ENCODE measurements at regions not wholly inside any gene's neighbourhood (a gene's known extent, or its start where the extent isn't known, plus 50 kb on each side); places are given as distances from the start of the nearest gene placed in this dataset.
"Not testable (repeated sequence)": the region's sequence is repeated elsewhere in the genome, so short reads cannot be mapped to it uniquely, and the experiment has no call there.

DNA sequence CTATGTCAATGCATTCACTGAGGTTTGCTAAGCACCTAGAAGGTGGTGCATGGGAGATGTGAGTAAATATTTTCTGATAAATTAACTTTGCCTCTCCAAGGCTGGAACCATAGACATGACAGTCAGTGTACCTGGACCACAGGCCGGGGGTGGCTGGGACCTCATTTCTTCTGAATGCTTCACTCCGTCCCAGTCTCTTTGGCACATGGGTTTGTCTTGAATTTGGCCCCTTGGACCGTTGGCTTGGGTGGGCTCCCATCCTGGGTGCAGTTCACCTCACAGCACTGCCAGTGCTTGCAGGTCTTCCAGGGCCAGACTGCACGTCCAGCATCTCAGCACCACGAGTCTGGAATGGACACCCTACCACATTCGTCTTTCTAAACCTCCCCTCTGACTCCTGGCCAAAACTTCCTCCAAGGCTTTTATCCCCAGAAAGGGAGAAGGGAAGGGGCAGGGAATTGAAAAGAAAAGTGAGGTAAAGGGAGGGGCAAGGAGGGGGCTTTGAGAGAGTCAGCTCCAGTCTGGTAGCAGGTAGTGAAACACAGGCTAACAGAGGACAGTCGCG is 267.8 kb downstream of the MED10 start:
- TF ChIP-seq, protein P1, sequence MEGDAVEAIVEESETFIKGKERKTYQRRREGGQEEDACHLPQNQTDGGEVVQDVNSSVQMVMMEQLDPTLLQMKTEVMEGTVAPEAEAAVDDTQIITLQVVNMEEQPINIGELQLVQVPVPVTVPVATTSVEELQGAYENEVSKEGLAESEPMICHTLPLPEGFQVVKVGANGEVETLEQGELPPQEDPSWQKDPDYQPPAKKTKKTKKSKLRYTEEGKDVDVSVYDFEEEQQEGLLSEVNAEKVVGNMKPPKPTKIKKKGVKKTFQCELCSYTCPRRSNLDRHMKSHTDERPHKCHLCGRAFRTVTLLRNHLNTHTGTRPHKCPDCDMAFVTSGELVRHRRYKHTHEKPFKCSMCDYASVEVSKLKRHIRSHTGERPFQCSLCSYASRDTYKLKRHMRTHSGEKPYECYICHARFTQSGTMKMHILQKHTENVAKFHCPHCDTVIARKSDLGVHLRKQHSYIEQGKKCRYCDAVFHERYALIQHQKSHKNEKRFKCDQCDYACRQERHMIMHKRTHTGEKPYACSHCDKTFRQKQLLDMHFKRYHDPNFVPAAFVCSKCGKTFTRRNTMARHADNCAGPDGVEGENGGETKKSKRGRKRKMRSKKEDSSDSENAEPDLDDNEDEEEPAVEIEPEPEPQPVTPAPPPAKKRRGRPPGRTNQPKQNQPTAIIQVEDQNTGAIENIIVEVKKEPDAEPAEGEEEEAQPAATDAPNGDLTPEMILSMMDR (IDR thresholded peaks at IDR 0.05; ENCODE audit: extremely low read depth, missing control alignments): no peak
- DNase-seq (ENCODE audit: low spot score): no peak

DNA sequence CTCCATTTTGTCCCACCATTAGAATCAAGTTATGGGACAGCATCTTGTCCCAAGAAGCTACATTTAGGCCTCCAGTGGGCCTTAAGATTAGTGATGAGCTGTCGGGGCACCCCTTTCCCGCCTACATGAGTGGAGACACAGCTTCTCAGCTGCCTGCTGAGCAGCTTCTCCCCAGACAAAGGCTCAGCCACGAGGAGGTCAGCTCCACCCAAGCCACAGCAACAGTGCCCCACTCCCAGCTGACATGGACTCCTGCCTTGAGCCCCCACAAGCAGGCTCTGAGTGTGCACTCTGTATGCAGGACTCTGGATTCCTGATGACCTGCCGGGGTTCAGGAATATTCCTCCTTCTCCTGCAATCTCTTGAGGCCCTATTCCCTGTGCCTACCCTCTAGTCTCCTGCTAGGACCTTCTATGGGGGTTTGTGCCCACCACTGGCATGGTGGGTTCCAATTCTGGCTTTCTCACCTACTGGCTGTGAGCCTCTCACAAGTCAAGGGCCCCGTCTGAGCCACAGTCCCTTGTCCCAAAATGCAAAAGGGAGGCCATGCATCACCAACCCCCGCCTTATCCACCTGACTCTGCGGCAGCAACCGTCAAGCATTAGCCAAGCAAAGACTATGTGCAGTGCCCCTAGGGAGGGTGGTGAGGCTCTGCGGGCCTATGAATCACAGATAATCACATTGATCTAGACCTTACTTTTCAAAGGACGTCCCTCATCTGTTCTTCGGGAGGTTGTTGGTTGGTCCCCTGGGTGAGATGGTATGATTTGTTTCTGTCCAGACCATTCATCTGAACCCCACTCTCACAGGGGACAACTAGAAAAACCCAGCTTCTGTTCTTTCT is 269.1 kb downstream of the MED10 start:
- DNase-seq (ENCODE audit: low spot score): no peak
- TF ChIP-seq, protein P1 (IDR thresholded peaks at IDR 0.05; ENCODE audit: extremely low read depth, missing control alignments): no peak

DNA sequence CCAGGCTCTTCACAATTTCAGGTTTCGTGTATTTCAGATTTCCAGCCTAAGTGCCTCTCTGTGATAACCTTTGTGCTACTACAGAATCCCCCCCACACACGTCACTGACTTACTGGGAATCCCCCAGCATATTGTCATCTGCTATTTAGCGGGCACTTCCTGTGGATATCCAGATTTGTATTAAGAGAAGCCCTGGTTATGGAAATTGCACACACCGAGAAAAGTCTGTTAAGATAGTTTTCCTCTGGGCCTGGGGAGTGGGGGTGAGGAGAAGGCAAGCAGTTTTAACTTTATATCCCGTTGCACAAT is 269.9 kb downstream of the MED10 start:
- TF ChIP-seq, protein P1 (IDR thresholded peaks at IDR 0.05; ENCODE audit: extremely low read depth, missing control alignments): no peak
- DNase-seq (ENCODE audit: low spot score): no peak

DNA sequence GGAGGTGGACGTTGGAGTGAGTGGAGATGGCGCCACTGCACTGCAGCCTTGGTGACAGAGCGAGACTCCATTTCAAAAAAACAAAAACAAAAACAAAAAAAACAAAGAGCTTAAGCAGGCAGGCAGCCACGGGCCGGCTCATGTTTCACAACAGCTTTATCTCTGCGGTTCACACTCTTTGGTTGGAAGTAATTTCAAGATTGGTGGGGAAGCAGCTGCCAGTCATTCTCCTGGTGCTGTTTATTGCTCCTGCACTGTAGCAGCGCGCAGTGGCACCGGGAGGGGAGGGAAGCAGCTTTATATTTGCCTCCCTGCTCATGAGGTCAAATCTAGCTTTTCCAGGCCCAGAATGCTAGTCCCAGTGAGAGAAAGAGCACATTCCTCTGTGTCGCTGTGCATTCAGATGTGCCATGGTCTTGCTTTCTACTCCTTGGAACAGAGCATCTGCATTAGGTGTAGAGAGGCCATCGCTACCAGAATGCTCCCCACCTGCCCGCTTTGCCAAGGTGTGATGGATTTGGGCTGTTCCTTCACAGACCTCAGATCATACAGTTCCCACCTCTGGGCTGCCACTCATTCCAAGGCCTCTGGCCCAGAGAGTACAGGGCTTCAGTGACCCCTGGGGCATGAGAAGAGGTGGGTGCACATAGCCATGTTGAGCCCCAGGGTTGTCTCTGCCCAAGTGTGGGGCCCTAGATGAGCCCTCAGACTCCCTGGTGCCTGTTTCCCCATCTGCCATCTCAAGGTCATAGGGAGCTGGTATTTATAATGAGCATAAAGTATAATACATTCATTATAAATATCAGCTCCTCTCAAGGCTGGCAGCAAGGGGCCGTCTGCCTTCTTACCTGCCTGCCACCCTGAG is 270.4 kb downstream of the MED10 start:
- no peak for DNase-seq (ENCODE audit: low spot score)
- TF ChIP-seq, protein P1 (IDR thresholded peaks at IDR 0.05; ENCODE audit: extremely low read depth, missing control alignments): no peak

DNA sequence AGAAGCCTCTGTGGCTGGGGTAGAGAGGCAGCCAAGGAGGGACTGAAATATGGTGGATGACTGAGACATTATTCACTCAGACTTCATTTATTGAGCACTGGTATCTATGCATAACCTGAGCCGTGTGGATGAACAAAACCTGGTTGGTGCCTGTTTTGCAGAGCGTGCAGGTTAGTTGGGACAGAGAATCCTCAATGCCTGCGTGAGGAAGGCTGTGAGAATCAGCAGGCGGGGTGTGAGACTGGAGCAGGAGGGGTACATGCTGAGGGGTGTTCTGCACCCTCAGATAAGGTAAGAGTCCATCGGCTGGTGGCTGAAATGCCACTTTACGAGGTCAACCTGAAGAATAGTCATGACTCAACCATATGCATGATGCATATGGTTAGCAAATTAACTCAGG is 271.6 kb downstream of the MED10 start:
- TF ChIP-seq, protein P1 (IDR thresholded peaks at IDR 0.05; ENCODE audit: extremely low read depth, missing control alignments): no peak
- no peak for DNase-seq (ENCODE audit: low spot score)

DNA sequence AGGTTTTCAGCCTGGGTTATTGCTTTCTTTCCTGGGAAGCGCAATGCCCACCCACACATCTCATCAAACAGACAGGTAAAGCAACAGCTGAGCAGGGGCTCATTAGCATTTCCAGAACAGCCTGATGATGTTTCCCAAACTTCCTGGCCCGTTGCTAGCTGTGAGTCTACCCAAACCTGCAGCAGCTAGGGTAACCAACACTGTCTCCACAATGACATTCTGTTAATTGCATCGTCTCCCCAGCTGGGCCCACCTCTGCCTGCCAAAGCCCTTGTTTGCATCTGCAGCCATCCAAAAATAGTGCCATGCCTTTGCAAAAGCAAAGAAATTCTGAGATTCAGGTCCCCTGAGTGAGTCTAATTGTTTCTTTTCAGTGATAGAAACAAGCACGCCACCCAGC is 273.0 kb downstream of the MED10 start:
- TF ChIP-seq, protein P1 (IDR thresholded peaks at IDR 0.05; ENCODE audit: extremely low read depth, missing control alignments): no peak
- no peak for DNase-seq (ENCODE audit: low spot score)

DNA sequence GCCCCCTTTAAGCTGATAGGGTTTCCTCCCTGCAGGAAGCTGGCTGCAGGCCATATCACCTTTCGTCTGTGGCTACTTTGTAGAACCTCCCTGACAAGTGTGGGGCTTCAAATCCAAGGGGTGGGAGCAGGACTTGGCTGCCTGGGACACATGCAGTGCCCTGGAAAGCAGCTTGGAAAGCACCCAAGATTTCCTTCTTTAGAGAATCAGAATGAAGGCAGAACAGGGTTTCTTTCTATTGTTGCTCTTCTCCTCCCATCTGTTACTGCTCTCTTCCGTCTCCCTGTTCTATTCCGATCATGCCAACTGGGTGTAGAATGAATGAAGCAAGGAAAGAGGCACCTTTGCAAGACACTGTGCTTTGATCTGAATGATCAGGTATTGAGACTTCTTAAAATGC is 282.2 kb downstream of the MED10 start:
- TF ChIP-seq, protein P1 (IDR thresholded peaks at IDR 0.05; ENCODE audit: extremely low read depth, missing control alignments): no peak
- no peak for DNase-seq (ENCODE audit: low spot score)

DNA sequence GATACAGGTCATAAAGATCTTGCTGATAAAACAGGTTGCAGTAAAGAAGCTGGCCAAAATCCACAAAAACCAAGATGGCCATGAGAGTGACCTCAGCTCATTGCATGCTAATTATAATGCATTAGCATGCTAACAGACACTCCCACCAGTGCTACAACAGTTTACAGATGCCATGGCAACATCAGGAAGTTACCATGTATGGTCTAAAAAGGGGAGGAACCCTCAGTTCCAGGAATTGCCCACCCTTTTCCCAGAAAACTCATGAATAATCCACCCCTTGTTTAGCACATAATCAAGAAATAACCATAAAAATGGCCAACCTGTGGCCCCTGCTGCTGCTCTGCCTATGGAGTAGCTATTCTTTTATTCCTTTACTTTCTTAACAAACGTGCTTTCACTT is 284.2 kb downstream of the MED10 start:
- DNase-seq (ENCODE audit: low spot score): not testable (repeated sequence)
